SK-N-MC (cell line): ENCODE measurements at regions not wholly inside any gene's neighbourhood (a gene's known extent, or its start where the extent isn't known, plus 50 kb on each side); places are given as distances from the start of the nearest gene placed in this dataset.

ENCODE experiments used
- EZH2 ChIP-seq: fragments of 200-600 bp; sonication (generic); IDR thresholded peaks from one replicate; pipeline ENCODE4 v1.6.1; 2017; ENCODE audit warnings: antibody characterized with exemption
- POLR2AphosphoS5 ChIP-seq: IDR thresholded peaks from 2 replicates; pipeline ENCODE4 v1.6.1; 2012; ENCODE audit warnings: mild to moderate bottlenecking, low read depth, low read length, borderline replicate concordance

DNA sequence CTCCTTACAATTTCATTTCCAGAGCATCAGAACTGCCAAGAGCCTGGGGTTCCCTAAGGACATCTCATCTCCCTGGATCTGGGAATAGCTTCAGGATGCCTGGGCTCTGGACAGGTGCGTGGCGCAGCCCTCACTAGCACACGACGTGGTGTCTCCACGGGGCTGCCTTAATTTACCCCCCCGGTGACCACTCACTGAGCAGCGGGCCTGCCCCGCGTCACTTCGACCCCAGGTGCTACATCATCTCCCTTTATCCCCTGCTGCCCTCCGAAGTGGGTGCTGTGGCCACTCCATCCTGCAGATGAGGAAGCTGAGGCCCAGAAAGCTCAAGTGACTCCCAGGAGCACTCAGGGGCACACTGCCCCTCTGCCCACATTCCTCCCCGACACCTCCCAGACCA lies 177.8 kb upstream of the SFSWAP start:
- no peak for TF ChIP-seq EZH2
- no peak for TF ChIP-seq POLR2AphosphoS5
